GM12865 (cell line): ENCODE measurements at regions not wholly inside any gene's neighbourhood (a gene's known extent, or its start where the extent isn't known, plus 50 kb on each side); places are given as distances from the start of the nearest gene placed in this dataset.

Source experiments
- DNase-seq: peaks from one replicate; pipeline ENCODE4 v3.0.0; 2010; ENCODE audit warnings: low read depth
- H3K4me3 ChIP-seq: 2 replicates; pipeline ENCODE4 v1.5.1; 2011; ENCODE audit warnings: mild to moderate bottlenecking, low read depth, low read length, control low read depth
- CTCF ChIP-seq: IDR thresholded peaks from 2 replicates; pipeline ENCODE4 v1.5.1; 2011; ENCODE audit warnings: low read length, control low read depth, low read depth, inconsistent platforms; ENCODE audit not compliant: insufficient read depth; ENCODE audit errors: missing control alignments

GRCh38 chrX:22366166-22366702 lies 93.5 kb downstream of the CBLL2 start:
- DNase-seq = no peak
- no peak overlapping the region for H3K4me3 ChIP-seq
- no peak for TF ChIP-seq CTCF

- no peak for TF ChIP-seq CTCF
- DNase-seq = no peak
- H3K4me3 ChIP-seq = no peak overlapping the region
These were observed 94.2 kb downstream of the CBLL2 start for GRCh38 chrX:22366906-22367305.

- no peak for DNase-seq
- no peak for TF ChIP-seq CTCF
These were observed 100.4 kb downstream of the CBLL2 start for GRCh38 chrX:22373094-22373493.

GRCh38 chrX:22373766-22374165 lies 101.1 kb downstream of the CBLL2 start:
- no peak overlapping the region for H3K4me3 ChIP-seq
- DNase-seq = no peak
- no peak for TF ChIP-seq CTCF

More at GRCh38 chrX:22373094-22373493, 100.4 kb downstream of the CBLL2 start:
- no peak overlapping the region for H3K4me3 ChIP-seq

GRCh38 chrX:22376369-22376768 lies 103.7 kb downstream of the CBLL2 start:
- DNase-seq = no peak
- no peak overlapping the region for H3K4me3 ChIP-seq
- TF ChIP-seq CTCF = no peak

GRCh38 chrX:22378296-22378695 lies 105.6 kb downstream of the CBLL2 start:
- no peak for DNase-seq
- no peak overlapping the region for H3K4me3 ChIP-seq
- no peak for TF ChIP-seq CTCF

GRCh38 chrX:22383988-22384387 lies 111.3 kb downstream of the CBLL2 start:
- TF ChIP-seq CTCF = no peak
- H3K4me3 ChIP-seq = no peak overlapping the region
- peak; percentile 0 for DNase-seq
